ENCODE measurements at regions not wholly inside any gene's neighbourhood (a gene's known extent, or its start where the extent isn't known, plus 50 kb on each side); places are given as distances from the start of the nearest gene placed in this dataset.

DNA sequence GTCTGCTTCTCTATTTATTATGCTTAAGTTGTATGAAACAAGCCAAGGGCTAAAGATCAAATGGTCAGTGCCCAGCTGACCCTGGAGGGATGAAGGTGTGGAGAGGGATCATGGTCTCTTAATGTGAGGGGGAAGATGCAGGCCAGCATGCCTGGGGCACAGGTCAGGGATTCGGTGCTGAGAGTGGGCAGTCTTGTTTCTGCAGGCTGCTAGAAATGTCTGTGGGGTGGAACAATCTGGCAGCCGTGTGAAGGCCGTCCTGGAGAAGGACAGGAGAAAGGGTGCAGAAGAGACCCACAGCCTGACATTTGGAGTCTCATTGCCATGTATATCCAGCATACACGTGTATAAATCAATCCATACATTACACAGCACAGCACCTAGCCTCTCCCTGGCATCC is 258.3 kb upstream of the MOCS1 start:
- DNase-seq, result no peak

DNA sequence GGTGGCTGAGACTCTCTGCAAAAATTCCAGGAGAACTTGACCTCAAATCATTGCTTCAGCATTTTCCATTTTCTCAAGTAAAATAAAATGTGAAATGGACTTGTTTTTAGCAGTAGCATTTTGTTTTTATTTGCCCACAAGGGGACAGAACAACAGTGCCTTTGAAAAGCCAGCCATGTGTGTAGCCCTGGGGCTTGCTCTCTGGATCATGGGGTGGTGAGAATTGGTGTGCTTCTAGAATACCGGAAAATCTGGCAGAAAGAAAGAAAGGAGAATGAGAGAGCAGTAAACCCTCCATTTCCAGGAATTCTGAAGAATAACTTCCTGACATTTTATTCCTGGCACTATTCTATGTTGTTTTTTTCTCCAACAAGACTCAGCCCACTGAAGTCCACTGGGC is 254.7 kb upstream of the MOCS1 start:
- DNase-seq, result no peak

DNA sequence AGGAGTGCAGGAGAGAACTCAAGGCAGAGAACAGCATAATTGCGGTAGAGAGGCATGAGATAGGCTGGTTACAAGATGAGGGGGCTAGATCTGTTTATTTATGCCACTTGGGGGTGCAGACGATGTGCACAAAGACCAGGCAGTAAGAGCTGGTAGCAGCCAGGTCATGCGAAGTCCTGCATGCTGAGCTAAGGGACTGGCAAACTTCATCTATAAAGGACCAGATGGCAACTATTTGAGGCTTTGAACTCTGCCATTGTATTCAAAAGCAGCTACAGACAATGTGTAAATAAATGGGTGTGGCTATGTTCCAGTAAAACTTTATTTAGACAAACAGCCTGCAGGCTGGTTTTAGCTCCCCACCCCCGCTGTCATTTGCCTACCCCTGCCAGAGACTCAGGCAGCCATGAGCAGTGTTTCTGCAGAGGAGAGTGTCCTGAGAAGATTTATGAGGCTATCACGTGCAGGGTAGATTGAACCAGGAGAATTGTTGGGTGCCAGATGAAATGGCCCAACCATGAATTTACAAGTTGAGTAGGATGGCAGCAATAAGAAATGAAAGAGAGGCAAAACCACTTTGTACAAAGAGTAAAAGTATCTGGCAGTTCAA is 253.4 kb upstream of the MOCS1 start:
- no peak for DNase-seq

DNA sequence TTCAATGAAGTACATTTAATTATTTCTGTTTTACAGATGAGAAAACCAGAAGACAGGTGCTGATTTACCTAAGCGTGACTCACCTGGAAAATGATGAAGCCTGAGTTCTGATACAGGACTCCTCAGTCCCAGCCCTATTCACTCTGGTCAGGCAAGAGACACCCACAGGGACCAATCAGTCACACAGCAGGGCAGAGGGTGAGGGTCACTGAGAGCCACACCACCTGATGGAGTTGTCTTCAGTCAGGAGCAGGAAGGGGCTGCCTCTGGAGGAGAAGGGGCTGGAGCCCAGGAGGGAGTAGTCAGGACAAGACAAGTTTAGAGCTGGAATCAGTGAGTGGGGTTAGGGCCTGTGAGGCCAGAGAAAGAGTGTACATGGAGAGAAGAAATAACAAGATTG is 251.2 kb upstream of the MOCS1 start:
- no peak for DNase-seq

DNA sequence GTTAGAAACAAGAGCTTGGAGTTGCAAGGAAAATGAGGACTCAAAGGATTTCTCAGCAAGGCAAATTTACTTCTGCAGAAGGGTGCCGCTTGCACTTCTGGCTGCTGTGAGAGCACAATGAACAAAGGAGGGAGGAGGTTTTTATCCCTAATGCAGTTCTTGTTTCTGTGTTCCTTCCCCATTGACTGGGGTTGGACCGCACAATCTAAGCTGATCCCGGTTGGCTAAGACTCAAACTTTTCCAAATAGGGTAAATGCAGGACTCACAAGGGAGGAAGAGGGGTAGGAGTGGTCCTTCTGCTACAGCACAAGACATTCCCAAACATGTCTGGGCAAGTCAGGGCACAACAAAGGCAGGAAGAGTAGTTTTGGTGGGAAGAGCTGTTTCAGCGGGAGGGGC is 249.6 kb upstream of the MOCS1 start:
- no peak for DNase-seq

DNA sequence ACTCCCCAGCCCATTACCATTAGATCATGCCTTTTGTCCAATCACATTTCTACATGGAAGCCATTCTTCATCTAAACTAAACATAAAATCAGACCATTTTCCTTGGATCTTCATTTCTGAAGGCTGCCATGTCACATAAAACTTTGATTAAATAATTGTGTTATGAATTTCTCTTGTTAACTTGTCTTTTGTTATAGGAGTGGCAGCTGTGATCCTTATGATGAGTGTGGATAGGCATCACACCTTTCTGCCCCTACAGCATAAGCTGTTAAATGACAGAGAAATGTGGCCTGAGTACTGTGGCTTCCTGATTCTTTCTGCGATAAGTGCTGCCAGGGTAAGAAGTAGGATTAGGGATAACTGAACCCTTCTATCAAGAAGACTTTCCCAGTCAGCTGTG is 247.1 kb upstream of the MOCS1 start:
- no peak for DNase-seq

DNA sequence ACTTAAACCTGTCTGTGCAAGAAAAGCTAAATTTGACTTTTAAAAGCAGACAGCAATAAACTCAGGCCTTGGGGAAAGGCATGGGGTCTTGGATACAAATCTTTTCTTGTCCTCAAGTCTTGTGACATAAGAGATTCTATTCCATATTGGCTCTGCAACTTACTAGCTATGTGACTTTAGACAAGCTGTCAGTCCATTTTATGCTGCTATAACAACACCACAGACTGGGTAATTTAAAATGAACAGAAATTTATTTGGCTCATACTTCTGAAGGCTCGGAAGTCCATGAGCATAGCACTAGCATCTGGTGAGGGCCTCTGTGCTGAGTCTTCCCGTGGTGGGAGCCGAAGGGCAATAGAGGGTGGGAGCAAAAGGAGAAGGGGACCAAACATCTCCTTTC is 246.0 kb upstream of the MOCS1 start:
- no peak for DNase-seq

DNA sequence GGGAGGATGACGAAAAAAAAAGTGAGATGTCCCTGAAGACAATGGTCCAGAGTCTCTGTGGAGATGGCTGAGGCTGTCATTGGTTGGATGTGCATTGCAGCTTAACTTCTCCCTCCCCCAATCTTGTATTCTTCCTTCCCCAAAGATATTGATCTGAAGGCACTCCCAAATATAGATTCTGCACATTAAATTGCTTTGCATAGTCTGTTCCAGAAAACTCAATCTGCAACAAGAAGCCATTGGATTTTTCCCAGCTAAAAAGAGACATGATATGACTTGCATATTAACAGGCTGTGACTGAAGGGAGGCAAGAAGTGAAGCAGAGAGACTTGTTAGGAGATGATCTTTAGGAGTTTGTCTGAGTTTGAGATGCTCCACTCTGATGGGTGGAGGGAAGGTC is 245.2 kb upstream of the MOCS1 start:
- no peak for DNase-seq

DNA sequence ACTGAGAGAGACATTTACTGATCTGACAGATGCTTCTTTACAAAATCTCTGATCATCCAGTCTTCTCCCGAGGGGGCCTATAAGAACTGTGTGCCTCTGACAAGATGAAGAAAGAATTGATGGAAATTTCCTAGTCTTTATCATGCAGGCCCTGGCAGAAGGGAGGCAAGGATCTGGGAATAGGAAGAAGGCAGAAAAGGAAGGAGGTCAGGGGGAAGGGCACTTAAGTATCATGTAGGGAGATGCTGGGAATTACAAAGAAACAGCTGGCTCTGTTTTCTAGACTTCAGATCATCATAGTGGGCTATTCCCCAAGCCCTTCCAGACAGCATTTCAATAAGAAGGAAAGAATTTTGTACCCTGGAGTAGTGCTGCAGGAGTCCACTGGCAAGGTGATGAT is 243.3 kb upstream of the MOCS1 start:
- DNase-seq, result no peak

DNA sequence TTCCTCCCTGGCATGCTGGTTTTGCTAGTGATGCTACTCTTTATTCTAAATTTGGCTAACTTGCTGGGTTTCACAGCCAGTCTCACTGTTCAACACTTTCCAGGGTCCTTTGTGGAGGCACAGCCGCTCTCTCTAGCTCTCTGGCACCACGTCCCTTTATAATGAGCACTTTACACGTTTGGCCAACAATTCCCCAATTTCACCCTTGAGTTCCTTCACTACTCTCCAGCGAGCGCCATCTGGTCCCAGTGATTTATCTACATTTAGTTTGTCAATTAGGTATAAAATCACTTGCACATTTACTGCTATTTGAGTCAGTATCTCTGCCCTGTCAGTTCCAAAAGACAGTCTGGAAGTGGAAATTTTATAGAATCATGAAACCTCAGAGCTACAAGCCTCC is 241.9 kb upstream of the MOCS1 start:
- no peak for DNase-seq

DNA sequence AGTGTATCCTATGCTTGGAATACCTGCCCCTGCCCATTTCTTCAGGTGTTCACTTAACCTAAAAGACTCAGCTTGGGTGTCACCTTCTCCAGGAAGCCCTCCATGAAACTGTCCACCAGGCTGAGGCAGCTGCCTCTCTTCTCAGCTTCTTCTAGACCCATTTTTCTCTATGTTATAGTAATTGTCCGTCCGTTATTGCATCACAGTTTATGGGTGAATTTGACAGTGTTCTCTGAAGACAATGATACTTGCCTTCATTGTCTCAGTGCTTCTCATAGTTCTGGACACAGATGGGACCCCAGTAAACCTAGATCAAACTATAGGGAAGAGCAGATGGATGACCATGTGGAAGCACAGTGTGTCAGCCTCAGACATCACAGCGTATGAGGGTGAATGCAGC is 238.0 kb upstream of the MOCS1 start:
- no peak for DNase-seq

DNA sequence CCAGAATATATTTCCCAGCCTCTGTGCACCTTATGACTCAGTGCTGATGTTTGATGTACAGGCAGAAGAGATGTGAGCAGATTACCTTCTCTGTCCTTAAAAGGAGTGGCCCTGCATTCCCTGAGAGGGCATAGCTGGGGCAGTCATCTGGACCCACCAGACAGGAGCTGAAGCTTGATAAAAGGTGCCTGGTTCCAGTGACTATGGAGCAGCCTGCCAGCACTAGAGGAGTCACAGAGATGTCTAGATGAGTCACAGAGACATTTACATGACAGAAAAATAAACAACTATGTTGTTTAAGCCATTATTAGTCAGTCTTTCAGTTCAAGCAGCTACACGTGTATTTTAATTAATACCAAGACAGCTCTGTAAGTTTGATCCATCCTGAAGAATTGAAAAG is 237.1 kb upstream of the MOCS1 start:
- no peak for DNase-seq

DNA sequence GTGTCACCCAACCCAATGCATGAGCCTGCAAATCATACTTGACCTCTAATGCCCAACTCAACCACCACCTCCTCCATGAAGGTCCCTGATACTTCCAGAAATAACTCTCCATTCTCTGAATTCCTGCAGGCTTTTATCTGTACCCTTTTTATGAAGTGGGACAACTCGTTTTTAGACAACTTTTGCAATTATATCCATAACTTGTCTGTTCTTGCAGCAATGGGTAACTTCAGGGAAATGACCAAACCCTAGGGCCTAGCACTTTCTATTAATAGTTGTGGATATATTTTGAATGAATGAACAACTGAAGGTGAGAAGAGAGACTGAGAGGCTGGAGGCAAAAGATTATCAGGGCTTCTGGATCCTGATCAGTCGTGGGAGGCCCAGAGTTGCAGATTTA is 236.6 kb upstream of the MOCS1 start:
- no peak for DNase-seq

DNA sequence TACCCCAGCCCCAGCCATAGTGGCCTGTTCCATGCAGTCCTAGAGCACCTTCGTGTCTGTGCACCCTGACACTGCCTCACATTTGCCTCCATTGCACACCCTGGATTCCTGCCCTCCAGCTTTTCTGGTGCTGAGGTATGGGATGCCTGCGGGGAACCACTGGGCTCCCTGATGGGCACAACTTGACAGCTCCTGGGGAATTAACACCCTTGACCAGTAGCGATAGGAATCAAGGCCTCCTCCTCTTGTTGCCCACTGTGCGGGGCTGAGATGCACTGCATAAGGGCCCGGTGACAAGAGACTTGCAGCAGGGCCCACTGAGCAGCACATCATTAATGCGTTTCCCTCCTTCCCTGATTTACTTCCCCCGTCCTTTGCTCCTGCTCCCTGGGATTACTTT is 235.6 kb upstream of the MOCS1 start:
- no peak for DNase-seq

DNA sequence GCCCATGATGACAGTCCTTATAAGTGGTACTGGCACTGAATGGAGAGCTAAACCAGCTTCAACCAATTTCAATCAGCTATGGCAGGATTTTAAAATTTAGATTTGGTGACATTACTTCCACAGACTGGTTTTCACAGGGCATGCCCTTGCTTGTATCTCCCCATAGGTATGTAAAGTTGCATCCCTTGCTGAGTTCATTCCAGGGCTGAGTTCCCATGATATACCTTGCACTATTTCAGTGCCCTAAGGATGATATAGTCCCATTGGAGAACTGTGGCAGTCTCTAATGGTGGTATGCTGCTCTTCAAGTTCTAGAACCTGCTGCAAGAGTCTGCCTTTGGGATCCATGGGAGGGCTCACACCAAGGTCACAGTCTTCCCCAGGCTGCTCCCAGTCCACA is 232.7 kb upstream of the MOCS1 start:
- DNase-seq, result no peak

DNA sequence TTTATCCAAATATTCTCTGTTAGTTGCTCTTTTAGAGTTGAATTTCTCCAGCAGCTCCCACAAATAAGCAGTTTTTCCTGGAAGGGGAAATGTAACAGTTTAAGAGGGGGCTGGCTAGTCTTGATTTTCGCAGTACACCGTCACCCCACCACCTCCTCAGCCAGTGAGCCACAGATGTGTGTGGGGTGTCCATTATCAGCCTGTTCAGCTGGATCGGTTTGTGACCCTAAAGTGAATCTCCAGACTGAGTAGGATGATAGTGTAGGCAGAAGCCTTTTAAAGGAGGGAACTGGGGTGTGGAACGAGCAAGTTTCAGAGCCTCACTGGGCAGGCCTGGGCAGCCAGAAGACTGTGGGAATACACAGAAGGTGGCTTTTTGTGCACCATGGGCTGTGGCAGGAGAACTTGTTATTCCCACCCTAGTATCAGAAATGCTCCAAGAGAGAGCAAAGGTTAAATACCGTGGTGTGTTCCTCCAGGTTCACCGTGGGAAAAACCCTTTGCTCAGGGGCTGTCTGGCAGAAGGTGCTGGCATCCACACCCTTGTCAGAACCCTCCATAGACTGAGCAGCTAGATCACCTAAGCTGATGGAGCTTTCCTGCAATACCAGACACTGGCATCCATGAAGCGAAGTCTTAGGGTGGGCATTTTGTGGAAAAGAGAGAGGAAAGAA is 230.9 kb upstream of the MOCS1 start:
- no peak for DNase-seq

DNA sequence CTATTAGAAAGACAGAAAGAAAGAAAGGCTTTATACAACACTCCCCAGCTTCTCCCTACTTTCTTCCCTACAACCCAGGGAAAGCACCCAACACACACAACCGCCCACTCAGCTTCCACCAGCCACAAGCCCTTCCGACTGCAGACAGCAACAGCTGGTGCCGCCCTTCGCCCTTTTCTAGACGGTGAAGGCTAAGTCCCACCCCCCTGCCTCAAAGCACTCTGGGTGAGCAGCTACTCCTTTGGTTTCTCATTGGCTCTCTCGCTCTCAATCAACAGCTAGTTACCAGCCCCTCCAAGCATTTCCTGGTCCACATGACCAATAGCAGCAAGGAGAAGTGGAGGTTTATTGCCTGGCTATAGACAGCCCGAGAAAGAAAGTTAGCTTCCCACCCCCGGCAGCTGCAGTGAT is 230.1 kb upstream of the MOCS1 start:
- DNase-seq, result no peak

DNA sequence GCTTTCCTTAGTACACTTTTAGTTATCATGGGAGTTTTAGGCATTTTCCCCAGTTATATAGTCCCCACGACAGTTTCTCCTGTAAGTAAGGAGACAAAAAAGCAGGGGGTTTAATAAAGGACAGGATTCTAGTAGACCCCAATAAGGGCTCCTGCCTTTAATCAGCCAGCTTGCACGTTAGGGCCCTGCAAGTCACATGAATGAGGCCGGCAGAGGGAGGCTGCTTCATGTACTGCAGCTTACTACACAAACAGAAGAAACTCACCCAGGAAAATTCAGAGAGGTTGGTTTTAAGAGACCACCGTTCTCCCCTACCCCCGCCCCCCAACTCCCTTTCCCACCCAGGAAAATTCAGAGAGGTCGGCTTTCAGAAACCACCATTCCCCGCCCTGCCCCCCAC is 229.7 kb upstream of the MOCS1 start:
- DNase-seq, result no peak

DNA sequence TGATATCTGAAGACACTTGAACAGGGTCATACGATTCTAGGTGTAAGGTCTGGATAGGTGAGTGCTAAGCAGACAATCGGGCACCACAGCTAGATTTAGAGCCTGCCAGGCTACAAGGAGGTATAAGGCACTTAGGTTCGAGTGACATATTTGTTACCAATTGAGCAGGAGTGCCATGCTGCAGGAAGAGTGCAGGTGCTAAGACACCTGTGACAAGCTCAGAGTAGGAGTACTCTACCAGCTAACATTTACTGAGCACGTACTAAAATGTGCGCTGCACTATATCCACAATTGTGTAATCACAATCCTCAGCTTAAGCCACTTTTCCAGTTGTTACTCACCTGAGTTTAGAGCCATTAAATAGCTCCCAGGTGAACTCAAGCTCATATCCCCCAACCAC is 227.8 kb upstream of the MOCS1 start:
- DNase-seq, result no peak

DNA sequence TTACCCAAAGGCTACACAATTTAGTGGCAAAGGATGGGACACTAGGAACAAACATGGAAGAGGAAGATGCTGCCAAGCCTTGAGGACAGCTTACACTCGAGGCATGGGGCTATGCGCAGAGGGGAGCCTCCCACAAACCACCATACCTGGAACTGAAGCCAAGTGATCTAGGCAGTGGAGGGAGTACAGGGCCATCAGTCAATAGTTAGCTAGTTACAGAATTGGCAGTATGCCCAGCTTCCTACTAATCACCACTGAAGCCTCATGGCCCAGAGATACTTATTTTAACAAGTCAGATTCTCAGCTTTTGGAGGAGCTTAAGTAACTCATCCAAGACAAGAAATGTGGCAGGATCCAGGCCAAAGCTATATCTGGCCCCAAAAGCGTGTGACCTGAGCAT is 226.6 kb upstream of the MOCS1 start:
- no peak for DNase-seq

DNA sequence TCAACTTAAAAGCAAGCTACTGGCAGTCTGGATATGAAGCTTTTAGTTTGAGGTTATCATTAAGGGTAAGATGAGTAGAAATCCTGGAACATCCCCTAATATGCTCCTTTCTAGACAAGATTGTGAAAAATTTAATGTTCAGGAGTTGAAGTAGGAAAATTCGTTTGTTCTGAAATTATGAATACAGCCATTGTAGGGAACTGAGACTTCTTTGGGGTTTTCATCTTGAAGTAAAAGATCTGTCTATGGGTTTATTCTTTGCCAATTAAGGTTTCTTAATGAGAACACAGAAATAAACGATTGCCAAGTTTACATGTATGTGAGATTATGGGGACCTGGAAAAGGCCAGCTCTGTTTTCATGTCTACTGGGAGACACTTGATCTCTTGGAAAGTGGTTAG is 225.6 kb upstream of the MOCS1 start:
- no peak for DNase-seq

DNA sequence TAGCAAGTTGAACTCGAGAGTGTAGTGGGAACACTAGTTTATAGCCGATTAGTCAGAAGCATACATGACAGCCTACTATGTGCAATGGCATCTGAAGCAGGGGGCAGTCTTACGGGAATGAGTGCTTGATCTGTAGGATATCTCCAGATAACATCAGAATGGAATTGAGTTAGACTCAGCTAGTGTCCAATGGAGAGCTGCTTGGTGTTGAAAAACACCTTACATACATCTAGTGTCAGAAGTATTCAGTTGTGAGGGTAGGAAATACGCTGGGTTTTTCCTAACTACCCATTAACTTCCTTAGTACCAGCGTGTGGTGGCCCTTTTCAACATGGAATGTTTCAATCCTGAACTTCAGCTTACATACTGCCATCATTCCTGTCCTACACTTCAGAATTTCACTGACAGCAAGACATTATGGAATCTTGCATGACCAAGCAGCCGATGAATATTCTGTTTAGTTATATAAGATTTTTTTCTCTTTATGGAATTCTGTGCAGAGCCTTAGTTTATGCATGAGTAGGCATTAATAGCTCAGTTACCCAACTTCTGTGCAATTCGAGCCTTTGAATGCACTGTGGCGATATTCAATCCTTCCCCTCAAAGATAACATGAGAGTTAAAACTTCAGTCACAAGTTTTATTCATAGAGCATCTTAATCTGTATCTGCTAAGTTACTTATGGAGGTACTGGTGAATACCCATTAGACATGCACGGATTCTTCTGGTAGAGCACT is 218.6 kb upstream of the MOCS1 start:
- DNase-seq, result no peak

DNA sequence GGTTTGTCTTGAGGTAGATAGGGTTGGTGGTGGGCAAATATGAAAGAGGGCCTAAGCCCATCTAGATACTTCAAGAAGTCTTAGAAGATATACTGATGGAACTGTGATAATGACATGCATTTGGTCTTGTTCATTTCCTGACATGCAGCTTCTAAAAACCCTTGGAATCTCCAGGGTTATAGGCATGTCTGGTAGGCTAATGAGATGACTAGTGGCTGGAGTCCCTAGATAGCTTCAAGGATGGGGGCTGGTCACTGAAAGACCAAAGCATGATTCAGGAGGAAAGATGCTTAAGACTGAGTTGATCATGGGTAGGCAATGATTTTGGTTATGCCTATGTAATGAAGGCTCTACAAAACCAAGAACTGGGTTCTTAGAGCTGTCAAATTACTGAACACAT is 217.9 kb upstream of the MOCS1 start:
- DNase-seq, result no peak

DNA sequence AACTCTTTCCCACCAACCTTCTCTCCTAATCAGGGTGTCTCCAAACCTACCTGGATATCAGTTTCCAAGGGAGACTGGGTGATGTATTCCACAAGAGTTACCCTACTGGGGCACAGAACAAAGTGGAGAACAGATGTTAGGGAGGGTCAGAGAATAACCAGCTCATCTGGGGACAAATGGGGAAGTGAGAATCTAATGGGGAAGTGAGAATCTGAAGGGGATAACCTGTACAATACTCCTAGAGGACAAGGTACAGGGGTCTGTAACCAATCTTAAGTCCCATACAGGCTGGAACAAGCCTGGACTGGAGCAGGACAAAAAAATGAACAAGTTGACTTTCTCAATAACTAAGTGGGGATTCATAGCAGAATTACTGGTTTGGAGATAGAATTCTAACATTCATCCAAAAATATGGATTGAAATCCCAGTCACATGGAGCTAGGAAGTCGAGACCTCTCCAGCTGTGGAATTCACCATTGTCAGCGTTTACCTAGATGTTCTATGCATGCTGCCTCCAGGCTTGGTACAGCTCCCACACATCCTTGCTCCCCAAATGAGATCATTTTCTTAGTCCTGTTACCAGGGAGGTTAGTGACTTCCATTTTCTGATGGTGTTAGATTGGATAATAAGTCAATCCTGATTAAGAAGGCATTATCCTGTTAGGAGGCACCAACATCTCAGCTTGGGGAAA is 214.8 kb upstream of the MOCS1 start:
- no peak for DNase-seq

All from stimulated activated CD4-positive, alpha-beta T cell treated with anti-CD3 and anti-CD28 coated beads, Interleukin-4, amount 100 ng/mL, for 24 hours (primary cell).